SU-DHL-6 (cell line): ENCODE measurements at regions not wholly inside any gene's neighbourhood (a gene's known extent, or its start where the extent isn't known, plus 50 kb on each side); places are given as distances from the start of the nearest gene placed in this dataset.

ENCODE experiments used
- H2AFZ ChIP-seq: fragments of 200-600 bp; sonication (generic); 2 replicates; pipeline ENCODE4 v1.6.1; 2014; ENCODE audit warnings: low read depth, mild to moderate bottlenecking, moderate library complexity, mixed read lengths, antibody characterized with exemption, low read length; ENCODE audit not compliant: severe bottlenecking
- H3F3A ChIP-seq: fragments of 200-600 bp; shearing (Covaris generic); 2 replicates; pipeline ENCODE4 v1.6.0; 2016; ENCODE audit warnings: antibody characterized with exemption, mild to moderate bottlenecking; ENCODE audit not compliant: insufficient read depth
- H3K27ac ChIP-seq: fragments of 200-600 bp; sonication (generic); 2 replicates; pipeline ENCODE4 v1.5.1; 2016; ENCODE audit warnings: low read depth, mild to moderate bottlenecking, low read length, moderate library complexity, mixed read lengths
- H3K27me3 ChIP-seq: fragments of 200-600 bp; sonication (generic), shearing (Covaris generic); 2 replicates; pipeline ENCODE4 v1.6.0; 2014; ENCODE audit warnings: mild to moderate bottlenecking, low read length
- H3K36me3 ChIP-seq: fragments of 200-600 bp; sonication (generic); 2 replicates; pipeline ENCODE4 v1.6.1; 2014; ENCODE audit warnings: mild to moderate bottlenecking, low read length, mixed read lengths
- H3K4me2 ChIP-seq: fragments of 300-600, 200-600 bp; shearing (Covaris generic), sonication (generic); 2 replicates; pipeline ENCODE4 v1.6.0; 2014; ENCODE audit warnings: low read length, low read depth, mild to moderate bottlenecking; ENCODE audit not compliant: poor library complexity, severe bottlenecking
- H3K4me3 ChIP-seq: fragments of 200-600 bp; sonication (generic); 2 replicates; pipeline ENCODE4 v1.5.1; 2014; ENCODE audit warnings: antibody characterized with exemption, low read length, mild to moderate bottlenecking, mixed read lengths; ENCODE audit not compliant: insufficient read depth, poor library complexity, severe bottlenecking
- H3K79me2 ChIP-seq: fragments of 200-600 bp; sonication (generic); 2 replicates; pipeline ENCODE4 v1.6.1; 2014; ENCODE audit warnings: mild to moderate bottlenecking, low read length, moderate library complexity; ENCODE audit not compliant: insufficient read depth
- H3K9ac ChIP-seq: fragments of 200-600 bp; sonication (generic); 2 replicates; pipeline ENCODE4 v1.7.0; 2014; ENCODE audit warnings: mild to moderate bottlenecking, low read length
- H3K9me2 ChIP-seq: fragments of 200-600 bp; sonication (generic); replicated peaks from 2 replicates; pipeline ENCODE4 v1.6.1; 2014; ENCODE audit warnings: low read length; ENCODE audit not compliant: insufficient read depth
- H3K9me3 ChIP-seq: fragments of 200-600 bp; sonication (generic); 2 replicates; pipeline ENCODE4 v1.6.1; 2014; ENCODE audit warnings: low read length, mixed read lengths; ENCODE audit not compliant: insufficient read depth
- H4K20me1 ChIP-seq: fragments of 200-600 bp; sonication (generic); 2 replicates; pipeline ENCODE4 v1.6.1; 2014; ENCODE audit warnings: low read depth, mild to moderate bottlenecking, antibody characterized with exemption, low read length, moderate library complexity, mixed read lengths
- CTCF ChIP-seq: fragments of 200-600 bp; sonication (generic); IDR thresholded peaks from one replicate; pipeline ENCODE4 v1.5.1; 2017; ENCODE audit warnings: antibody characterized with exemption, mild to moderate bottlenecking, low read length, moderate library complexity; ENCODE audit not compliant: insufficient read depth, poor library complexity, severe bottlenecking
- EZH2phosphoT487 ChIP-seq: fragments of 200-600 bp; sonication (generic), shearing (Covaris generic); conservative IDR thresholded peaks from 2 replicates; pipeline ENCODE4 v1.6.1; 2018; ENCODE audit warnings: mild to moderate bottlenecking, antibody characterized with exemption, low read length, moderate library complexity, mixed read lengths

GRCh38 chr11:127109796-127110480 is 109.4 kb upstream of the KIRREL3 start:
- H2AFZ ChIP-seq = no peak overlapping the region
- TF ChIP-seq EZH2phosphoT487 (no peak), CTCF (no peak)
- H3F3A ChIP-seq = no peaks in the 10 kb centered on the region
- no peaks in the 10 kb centered on the region for H3K79me2 ChIP-seq
- H3K27ac ChIP-seq = no peak overlapping the region
- no peaks in the 10 kb centered on the region for H3K9me2 ChIP-seq
- H3K9me3 ChIP-seq = no peaks in the 10 kb centered on the region
- no peak overlapping the region for H3K4me3 ChIP-seq
- H3K27me3 ChIP-seq = no peaks in the 10 kb centered on the region
- H3K9ac ChIP-seq = no peak overlapping the region
- no peaks in the 10 kb centered on the region for H4K20me1 ChIP-seq
- no peak overlapping the region for H3K4me2 ChIP-seq
- H3K36me3 ChIP-seq = no peaks in the 10 kb centered on the region

DNA sequence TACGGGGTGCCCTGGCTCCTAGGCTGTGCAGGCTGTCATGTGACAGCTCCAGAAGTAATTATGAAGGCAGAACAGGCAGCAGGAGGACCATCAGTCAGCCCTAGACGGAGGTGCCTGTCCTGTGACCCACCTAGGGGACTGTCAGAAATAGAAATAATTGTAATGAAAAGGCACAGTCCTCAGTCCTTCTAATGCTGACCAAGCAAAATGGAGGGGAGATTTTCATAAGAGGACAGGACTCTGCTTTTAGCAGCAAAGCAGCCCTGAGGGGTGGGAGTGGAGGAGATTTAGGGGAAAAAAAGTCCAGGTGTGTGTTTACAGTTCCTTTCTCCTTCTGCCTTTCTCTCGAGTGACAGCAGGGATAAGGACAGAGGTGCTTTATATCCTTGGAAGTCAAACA is 108.3 kb upstream of the KIRREL3 start:
- H3K27me3 ChIP-seq = no peaks in the 10 kb centered on the region
- H3K9ac ChIP-seq = no peak overlapping the region
- H3K79me2 ChIP-seq = no peaks in the 10 kb centered on the region
- no peak overlapping the region for H2AFZ ChIP-seq
- H3K9me2 ChIP-seq = no peaks in the 10 kb centered on the region
- H3K27ac ChIP-seq = no peak overlapping the region
- no peak for TF ChIP-seq EZH2phosphoT487
- TF ChIP-seq CTCF = no peak
- no peak overlapping the region for H3K4me2 ChIP-seq
- H3K9me3 ChIP-seq = no peaks in the 10 kb centered on the region
- no peak overlapping the region for H3K4me3 ChIP-seq
- H3F3A ChIP-seq = no peaks in the 10 kb centered on the region
- no peaks in the 10 kb centered on the region for H4K20me1 ChIP-seq
- H3K36me3 ChIP-seq = no peaks in the 10 kb centered on the region

DNA sequence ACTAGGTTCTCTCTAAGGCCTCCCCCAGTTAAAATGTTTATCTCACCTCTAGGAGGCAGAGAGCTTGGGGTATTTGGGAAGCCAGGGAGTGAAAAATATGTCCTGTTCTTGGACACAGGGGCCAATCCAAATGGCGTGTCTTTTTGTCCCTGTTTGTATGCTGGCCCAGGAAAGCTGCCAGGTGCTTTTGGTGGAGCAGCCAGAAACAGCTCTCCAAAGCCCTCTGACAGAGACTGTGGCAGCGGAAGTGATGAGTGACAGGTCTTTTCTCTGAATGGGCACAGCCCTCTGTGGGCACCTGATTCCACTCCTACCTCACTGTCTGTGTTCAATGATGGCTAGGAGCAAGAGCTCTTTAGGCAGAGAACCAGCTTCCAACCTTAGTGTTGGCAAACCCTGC is 106.4 kb upstream of the KIRREL3 start:
- Histone ChIP-seq H4K20me1 (no peaks in the 10 kb centered on the region), H3K27ac (no peak overlapping the region), H2AFZ (no peak overlapping the region), H3K4me2 (no peak overlapping the region), H3F3A (no peaks in the 10 kb centered on the region), H3K9me2 (no peaks in the 10 kb centered on the region), H3K9me3 (no peaks in the 10 kb centered on the region), H3K4me3 (no peak overlapping the region), H3K79me2 (no peaks in the 10 kb centered on the region), H3K27me3 (no peaks in the 10 kb centered on the region), H3K9ac (no peak overlapping the region), H3K36me3 (no peaks in the 10 kb centered on the region)
- no peak for TF ChIP-seq CTCF
- no peak for TF ChIP-seq EZH2phosphoT487
